ENCODE measurements at regions not wholly inside any gene's neighbourhood (a gene's known extent, or its start where the extent isn't known, plus 50 kb on each side); places are given as distances from the start of the nearest gene placed in this dataset.

DNA sequence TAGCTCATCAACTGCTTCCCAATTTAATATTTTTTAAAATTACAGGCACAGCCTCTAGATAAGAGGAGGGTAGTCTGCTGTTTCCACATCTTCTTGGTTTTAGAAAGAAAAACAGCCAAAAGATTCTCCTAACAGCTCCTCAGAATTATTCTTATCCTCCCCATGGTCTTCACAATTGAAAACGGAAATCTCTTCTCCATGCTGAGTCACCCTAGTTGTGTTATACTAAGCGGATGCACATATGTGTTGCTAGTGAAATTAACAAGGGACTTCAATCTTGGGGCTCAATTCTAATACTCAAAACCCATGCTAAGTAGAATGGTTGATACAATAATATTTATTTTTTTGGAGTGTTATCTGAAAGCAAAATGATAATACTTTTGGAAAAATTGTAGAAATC, 71.9 kb upstream of the NPY start:
- Mint-ChIP-seq H3K9me3 (no peaks in the 10 kb centered on the region), H3K36me3 (ENCODE audit: low read depth) (no peaks in the 10 kb centered on the region), H3K27ac (no peak overlapping the region), H3K4me3 (no peak overlapping the region), H3K27me3 (ENCODE audit: insufficient read depth) (peaks cover 2% of the 10 kb centered on the region), H3K4me1 (no peaks in the 10 kb centered on the region)
- TF ChIP-seq, protein P1, sequence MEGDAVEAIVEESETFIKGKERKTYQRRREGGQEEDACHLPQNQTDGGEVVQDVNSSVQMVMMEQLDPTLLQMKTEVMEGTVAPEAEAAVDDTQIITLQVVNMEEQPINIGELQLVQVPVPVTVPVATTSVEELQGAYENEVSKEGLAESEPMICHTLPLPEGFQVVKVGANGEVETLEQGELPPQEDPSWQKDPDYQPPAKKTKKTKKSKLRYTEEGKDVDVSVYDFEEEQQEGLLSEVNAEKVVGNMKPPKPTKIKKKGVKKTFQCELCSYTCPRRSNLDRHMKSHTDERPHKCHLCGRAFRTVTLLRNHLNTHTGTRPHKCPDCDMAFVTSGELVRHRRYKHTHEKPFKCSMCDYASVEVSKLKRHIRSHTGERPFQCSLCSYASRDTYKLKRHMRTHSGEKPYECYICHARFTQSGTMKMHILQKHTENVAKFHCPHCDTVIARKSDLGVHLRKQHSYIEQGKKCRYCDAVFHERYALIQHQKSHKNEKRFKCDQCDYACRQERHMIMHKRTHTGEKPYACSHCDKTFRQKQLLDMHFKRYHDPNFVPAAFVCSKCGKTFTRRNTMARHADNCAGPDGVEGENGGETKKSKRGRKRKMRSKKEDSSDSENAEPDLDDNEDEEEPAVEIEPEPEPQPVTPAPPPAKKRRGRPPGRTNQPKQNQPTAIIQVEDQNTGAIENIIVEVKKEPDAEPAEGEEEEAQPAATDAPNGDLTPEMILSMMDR (conservative IDR thresholded peaks at IDR 0.05) = no peak
- Histone ChIP-seq H3K27ac (ENCODE audit: low read depth, low read length) (no peak overlapping the region), H3K36me3 (ENCODE audit: control insufficient read depth, insufficient read depth, low read length) (no peaks in the 10 kb centered on the region), H3K9ac (ENCODE audit: extremely low read depth, low read length, poor library complexity, severe bottlenecking) (no peak overlapping the region), H3K4me3 (ENCODE audit: low read length) (no peak overlapping the region), H3K4me1 (ENCODE audit: control insufficient read depth, insufficient read depth, low read length) (no peaks in the 10 kb centered on the region), H3K9me3 (ENCODE audit: control insufficient read depth, low read length) (no peaks in the 10 kb centered on the region), H3K27me3 (ENCODE audit: control insufficient read depth, insufficient read depth, low read length, poor library complexity, severe bottlenecking) (no peaks in the 10 kb centered on the region)
- no peak for DNase-seq
- WGBS, 2 experiments (ENCODE audit: insufficient coverage in 1 of 2, insufficient read length in 1 of 2) = 94% methylated on average over 2 of the region's 2 CpGs; no CpG with 5 or more reads in 1 of the 2 experiments

DNA sequence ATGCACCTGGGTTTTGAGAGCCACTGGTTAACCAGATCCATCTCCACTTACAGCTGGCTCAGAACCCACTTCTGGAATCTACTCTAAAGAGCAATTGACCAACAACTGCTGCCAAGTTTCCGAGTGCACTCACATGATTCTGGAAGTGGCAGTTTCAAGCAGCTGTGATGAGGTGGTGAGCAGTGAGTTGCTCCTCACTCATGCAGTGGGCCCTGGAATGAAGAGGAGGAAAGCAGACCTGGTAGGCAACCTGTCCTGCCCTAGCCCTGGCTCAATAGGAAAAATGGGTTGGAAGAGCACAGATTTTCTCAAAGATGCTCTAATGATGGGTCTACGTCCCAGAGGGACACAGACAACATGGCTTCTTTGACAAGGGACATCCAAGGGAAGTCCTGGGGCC, 70.7 kb upstream of the NPY start:
- Histone ChIP-seq H3K9me3 (ENCODE audit: control insufficient read depth, low read length) (no peaks in the 10 kb centered on the region), H3K4me3 (ENCODE audit: low read length) (no peak overlapping the region), H3K36me3 (ENCODE audit: control insufficient read depth, insufficient read depth, low read length) (no peaks in the 10 kb centered on the region), H3K9ac (ENCODE audit: extremely low read depth, low read length, poor library complexity, severe bottlenecking) (no peak overlapping the region), H3K27ac (ENCODE audit: low read depth, low read length) (no peak overlapping the region), H3K4me1 (ENCODE audit: control insufficient read depth, insufficient read depth, low read length) (no peaks in the 10 kb centered on the region), H3K27me3 (ENCODE audit: control insufficient read depth, insufficient read depth, low read length, poor library complexity, severe bottlenecking) (no peaks in the 10 kb centered on the region)
- Mint-ChIP-seq H3K27me3 (ENCODE audit: insufficient read depth) (peaks cover 2% of the 10 kb centered on the region), H3K36me3 (ENCODE audit: low read depth) (no peaks in the 10 kb centered on the region), H3K4me1 (no peaks in the 10 kb centered on the region), H3K4me3 (no peak overlapping the region), H3K27ac (no peak overlapping the region), H3K9me3 (no peaks in the 10 kb centered on the region)
- WGBS, 2 experiments (ENCODE audit: insufficient coverage in 1 of 2, insufficient read length in 1 of 2) = 93 to 100% methylated on average over 2 of the region's 2 CpGs
- no peak for DNase-seq
- TF ChIP-seq, protein P1 (conservative IDR thresholded peaks at IDR 0.05) = no peak

DNA sequence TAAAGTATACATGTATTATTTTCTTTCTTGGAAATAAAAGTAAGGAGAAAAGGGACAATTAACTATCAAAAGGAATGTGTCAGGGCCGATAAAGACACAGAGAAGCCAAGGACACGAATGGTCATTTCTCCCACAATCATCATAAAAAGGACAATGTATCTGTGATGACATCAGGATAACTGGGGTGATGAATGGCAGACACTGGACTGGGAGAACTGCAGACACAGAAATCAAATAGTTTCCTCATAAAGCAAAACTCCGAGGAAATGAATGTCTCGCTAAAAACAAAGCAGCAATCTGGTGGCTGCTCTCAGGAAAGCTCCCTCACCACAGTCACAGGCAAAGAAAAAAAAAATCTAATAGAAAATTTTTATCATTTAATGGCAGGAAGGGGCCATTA, 69.3 kb upstream of the NPY start:
- H3K4me3 ChIP-seq (ENCODE audit: low read length) = no peak overlapping the region
- Mint-ChIP-seq H3K4me3 (no peak overlapping the region), H3K27me3 (ENCODE audit: insufficient read depth) (peaks cover 2% of the 10 kb centered on the region), H3K4me1 (no peaks in the 10 kb centered on the region), H3K36me3 (ENCODE audit: low read depth) (no peaks in the 10 kb centered on the region), H3K27ac (no peak overlapping the region), H3K9me3 (no peaks in the 10 kb centered on the region)
- no peaks in the 10 kb centered on the region for H3K36me3 ChIP-seq (ENCODE audit: control insufficient read depth, insufficient read depth, low read length)
- H3K4me1 ChIP-seq (ENCODE audit: control insufficient read depth, insufficient read depth, low read length) = no peaks in the 10 kb centered on the region
- no peaks in the 10 kb centered on the region for H3K9me3 ChIP-seq (ENCODE audit: control insufficient read depth, low read length)
- DNase-seq = no peak
- no peak overlapping the region for H3K27ac ChIP-seq (ENCODE audit: low read depth, low read length)
- WGBS, 2 experiments (ENCODE audit: insufficient coverage in 1 of 2, insufficient read length in 1 of 2) = 92 to 100% methylated on average over 1 to 4 of the region's 4 CpGs
- H3K27me3 ChIP-seq (ENCODE audit: control insufficient read depth, insufficient read depth, low read length, poor library complexity, severe bottlenecking) = no peaks in the 10 kb centered on the region
- H3K9ac ChIP-seq (ENCODE audit: extremely low read depth, low read length, poor library complexity, severe bottlenecking) = no peak overlapping the region
- TF ChIP-seq, protein P1 (conservative IDR thresholded peaks at IDR 0.05) = no peak
